ENCODE measurements at regions not wholly inside any gene's neighbourhood (a gene's known extent, or its start where the extent isn't known, plus 50 kb on each side); places are given as distances from the start of the nearest gene placed in this dataset.
A peak's percentile ranks its signal among the peaks of the same experiment; 100 is the strongest.

DNA sequence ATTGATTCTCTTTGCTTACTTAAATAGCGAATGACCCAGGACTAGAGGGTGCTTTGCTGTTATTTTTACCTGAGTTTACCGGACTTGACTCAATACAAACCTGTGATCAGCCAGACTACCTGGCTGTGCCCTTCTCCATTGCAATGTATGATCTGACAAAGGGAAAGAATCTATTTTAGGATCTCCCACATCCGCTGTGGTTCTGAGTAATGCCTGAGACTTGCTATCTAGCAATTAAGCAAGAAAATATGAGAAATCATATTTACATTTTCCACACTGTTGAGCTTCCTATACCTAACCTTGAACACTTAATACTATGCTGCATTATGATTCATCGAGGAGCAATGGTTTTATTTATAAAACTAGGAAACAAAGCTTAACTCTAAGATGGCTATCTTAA, 215.2 kb downstream of the RAD51AP2 start:
- DNase-seq = no peak

GRCh38 chr2:17302281-17302680, 216.0 kb downstream of the RAD51AP2 start:
- no peak for DNase-seq

- no peak for DNase-seq
These were observed 216.8 kb downstream of the RAD51AP2 start for GRCh38 chr2:17301437-17301836.

GRCh38 chr2:17299891-17300540, 218.2 kb downstream of the RAD51AP2 start:
- DNase-seq = peak; percentile 4

- no peak for DNase-seq
These were observed 219.8 kb downstream of the RAD51AP2 start for GRCh38 chr2:17298453-17298852.

GRCh38 chr2:17296686-17297085, 221.6 kb downstream of the RAD51AP2 start:
- no peak for DNase-seq

GRCh38 chr2:17289669-17290068, 228.6 kb downstream of the RAD51AP2 start:
- no peak for DNase-seq

DNA sequence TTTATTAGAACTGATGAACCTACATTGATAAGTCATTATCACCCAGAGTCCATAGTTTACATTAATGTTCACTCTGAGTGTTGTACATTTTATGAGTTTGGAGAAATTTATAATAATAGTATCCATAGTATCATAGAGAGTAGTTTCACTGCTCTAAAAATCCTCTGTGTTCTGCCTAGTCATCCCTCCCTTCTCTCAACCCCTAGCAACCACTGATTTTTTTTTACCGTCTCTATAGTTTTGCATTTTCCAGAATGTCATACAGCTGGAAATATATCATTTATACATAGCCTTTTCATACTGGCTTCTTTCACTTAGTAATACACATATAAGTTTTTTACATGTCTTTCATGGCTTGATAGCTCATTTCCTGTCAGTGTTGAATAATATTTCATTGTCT, 231.1 kb downstream of the RAD51AP2 start:
- no peak for DNase-seq

- no peak for DNase-seq
These were observed 235.4 kb downstream of the RAD51AP2 start for GRCh38 chr2:17282826-17283225.

DNA sequence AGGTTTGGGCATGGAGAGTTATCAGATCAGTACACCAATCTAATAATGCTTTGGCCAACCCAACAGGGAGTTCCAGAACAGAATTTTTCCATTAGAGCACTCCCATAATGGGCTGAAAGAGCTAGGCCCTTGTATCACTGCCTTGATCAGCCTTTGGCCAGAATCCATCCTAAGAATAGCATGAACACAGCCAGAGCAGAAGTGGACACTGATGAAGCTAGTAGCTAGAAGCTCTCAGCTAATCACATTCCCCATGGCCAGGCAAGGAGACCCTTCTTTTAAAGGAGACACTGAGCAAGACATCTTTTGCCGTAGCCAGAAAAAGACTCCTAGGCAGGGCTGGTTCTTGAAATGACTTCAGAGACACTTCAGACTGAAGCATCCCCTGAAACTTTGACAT, 236.0 kb downstream of the RAD51AP2 start:
- no peak for DNase-seq

DNA sequence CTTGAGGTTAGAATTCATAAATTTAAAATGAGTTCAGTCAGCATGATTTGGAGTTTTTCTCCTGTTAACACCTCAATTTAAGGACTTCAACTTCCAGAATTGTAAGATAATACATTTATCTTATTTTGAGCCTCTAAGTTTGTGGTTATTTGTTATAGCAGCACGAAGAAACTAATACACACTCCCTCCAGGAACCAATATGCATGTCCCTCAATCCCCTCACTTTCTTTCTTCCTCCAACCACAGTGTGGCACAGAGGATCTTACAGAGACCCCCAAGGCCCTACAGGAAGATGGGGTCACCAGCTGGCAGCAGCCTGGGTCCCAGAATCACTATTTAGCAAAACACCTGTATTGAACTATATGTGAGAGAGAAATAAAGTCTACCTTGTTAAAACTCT, 242.0 kb downstream of the RAD51AP2 start:
- DNase-seq = no peak

GRCh38 chr2:17272652-17273525, 245.4 kb downstream of the RAD51AP2 start:
- DNase-seq = no peak

GRCh38 chr2:17272170-17272569, 246.1 kb downstream of the RAD51AP2 start:
- DNase-seq = no peak

DNA sequence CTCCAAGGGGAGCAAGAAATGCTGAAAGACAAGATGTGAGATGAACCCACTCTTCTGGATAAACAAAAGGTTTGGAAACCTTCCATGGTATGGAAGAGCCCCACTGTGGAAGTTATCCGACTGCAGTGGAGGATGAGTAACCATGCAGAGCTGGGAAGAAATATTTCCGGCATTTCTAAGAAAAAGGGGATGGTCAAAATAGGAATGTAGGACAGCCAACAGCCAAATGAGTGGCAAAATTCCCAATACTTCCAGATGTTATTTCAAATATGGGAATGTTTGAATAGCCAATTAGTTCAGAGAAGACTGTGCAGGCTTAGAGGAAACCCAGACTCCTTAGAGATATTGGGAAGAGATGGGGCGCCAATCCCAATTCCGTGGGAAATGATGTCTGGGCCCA, 246.8 kb downstream of the RAD51AP2 start:
- no peak for DNase-seq

DNA sequence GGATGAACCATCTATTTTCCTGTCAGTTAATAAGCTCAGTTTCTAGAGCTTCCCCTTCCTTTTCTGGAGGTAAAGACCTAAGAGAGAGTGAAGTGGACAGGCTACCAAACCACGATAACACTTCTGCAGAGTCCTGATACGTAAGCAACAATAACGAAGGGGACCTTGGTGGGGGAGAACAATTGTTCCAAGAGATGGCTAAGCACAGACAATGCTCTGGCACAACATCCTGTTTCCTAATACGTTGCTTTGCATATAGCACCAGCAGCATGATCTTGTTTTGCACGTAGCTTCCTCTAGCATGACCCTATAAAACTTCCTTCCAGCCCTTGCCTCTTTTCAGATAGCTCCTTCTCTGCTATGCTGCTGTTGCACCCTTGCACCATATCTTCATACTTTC, 247.3 kb downstream of the RAD51AP2 start:
- DNase-seq = no peak

DNA sequence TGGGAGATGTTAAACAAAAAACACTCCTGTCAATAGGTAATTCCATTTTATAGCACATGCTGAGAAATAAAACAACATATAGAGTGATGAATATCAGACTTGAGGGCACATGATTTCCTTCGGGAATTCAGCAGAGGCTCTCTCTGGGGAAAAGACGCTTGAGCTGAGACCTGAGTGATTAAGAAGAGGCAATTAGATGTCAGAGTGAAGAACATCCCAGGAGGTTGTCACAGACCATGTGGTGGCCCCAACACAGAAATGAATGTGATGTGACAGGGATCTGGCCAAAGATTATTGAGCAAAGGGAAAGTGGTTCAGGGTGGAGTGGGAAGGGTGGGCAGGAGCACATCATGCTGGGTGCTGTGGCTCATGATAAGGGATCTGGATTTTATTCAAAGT, 254.7 kb downstream of the RAD51AP2 start:
- no peak for DNase-seq

GRCh38 chr2:17262854-17263569, 255.2 kb downstream of the RAD51AP2 start:
- no peak for DNase-seq

GRCh38 chr2:17259613-17260012, 258.6 kb downstream of the RAD51AP2 start:
- DNase-seq = no peak

GRCh38 chr2:17258861-17259260, 259.4 kb downstream of the RAD51AP2 start:
- DNase-seq = no peak

DNA sequence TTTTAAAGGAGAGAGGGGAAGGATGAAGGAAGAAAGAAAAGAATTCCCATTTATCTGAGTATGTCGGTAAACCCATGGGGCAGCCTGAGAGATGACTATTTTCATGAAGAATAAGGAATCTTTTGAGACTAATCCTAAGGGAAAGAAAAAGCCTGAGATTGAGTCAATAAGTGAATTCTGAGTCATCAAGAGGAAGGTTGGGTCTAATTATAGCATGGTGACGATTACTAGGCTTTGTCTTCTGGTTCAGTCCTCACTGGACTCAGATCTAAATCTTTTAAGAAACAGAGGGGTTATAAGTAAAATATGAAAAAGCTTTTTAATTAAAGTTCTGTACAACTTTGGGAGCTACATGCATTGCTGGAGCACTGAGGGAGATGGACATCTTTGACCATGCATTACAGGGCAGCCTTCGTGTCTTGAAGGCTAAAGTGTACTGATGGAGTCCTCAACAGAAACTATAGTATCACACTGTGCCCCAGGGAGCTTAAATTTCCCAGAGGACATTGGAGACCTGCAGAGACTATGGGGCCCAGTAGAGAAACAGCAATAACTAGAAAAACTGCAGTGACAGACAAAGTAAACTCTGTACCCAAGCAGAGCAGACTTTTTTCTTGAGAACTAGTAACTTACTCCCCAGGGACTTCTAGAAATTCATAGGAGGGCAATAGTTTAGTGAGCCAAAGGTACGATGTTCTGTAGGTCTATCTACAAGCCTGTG, 260.9 kb downstream of the RAD51AP2 start:
- no peak for DNase-seq

DNA sequence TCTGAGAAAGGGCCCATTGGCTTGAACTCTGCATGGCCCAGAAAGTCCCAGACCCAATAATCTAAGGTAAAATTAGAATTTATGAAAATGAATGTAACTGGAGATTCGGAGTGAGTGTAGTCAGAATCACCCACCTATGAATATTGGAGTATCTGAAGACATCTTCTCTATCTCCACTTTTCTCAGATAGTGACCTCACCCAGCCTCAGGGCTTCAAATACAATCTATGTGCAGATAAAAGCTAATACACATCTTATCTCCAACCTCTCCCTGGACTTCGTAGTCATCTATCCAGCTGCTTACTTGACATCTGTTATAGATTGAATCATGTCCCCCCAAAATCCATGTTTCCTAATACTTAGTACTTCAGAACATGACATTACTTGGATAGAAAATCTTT, 263.2 kb downstream of the RAD51AP2 start:
- no peak for DNase-seq

- no peak for DNase-seq
These were observed 263.8 kb downstream of the RAD51AP2 start for GRCh38 chr2:17254421-17254820.

GRCh38 chr2:17252258-17252657, 266.0 kb downstream of the RAD51AP2 start:
- DNase-seq = no peak
